HPDE6-E6E7 (cell line): ENCODE measurements at regions not wholly inside any gene's neighbourhood (a gene's known extent, or its start where the extent isn't known, plus 50 kb on each side); places are given as distances from the start of the nearest gene placed in this dataset.

Experiments used
- DNase-seq: peaks from one replicate; pipeline ENCODE4 v3.0.0; 2011; ENCODE audit warnings: missing footprints; ENCODE audit errors: extremely low spot score

GRCh38 chr7:112882991-112883390, 92.8 kb upstream of the TMEM168 start:
- no peak for DNase-seq

GRCh38 chr7:112882511-112882910, 92.3 kb upstream of the TMEM168 start:
- no peak for DNase-seq

GRCh38 chr7:112882022-112882421, 91.8 kb upstream of the TMEM168 start:
- DNase-seq: no peak

DNA sequence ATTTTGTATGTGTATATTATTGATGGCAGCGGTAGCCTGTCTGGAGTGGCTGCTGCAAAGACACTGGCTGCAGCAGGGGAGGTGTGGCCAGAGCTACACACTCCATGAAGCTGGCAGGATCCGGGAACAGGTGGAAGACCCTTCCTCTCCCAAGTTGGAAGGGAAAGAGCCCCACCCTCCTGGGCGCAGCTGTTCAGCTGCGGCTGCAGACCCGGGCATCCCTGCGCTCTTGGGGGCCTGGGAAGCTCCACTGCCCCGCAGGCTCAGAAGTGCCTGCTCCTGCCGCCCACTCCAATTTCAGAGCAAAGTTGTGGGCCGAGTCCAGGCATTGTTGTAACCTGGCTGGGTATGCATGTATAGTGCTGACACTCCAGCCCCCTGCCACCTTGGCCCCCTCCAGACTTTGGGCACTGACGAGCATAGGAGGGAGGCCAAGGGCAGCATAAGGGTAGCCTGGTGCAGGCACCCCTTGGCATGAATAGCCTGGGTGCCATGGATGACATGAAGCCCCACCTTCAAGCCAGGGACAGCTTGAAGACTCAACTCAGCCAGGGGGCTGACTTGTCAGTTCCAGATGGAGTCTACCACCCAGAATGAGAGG, 90.7 kb upstream of the TMEM168 start:
- DNase-seq: no peak

DNA sequence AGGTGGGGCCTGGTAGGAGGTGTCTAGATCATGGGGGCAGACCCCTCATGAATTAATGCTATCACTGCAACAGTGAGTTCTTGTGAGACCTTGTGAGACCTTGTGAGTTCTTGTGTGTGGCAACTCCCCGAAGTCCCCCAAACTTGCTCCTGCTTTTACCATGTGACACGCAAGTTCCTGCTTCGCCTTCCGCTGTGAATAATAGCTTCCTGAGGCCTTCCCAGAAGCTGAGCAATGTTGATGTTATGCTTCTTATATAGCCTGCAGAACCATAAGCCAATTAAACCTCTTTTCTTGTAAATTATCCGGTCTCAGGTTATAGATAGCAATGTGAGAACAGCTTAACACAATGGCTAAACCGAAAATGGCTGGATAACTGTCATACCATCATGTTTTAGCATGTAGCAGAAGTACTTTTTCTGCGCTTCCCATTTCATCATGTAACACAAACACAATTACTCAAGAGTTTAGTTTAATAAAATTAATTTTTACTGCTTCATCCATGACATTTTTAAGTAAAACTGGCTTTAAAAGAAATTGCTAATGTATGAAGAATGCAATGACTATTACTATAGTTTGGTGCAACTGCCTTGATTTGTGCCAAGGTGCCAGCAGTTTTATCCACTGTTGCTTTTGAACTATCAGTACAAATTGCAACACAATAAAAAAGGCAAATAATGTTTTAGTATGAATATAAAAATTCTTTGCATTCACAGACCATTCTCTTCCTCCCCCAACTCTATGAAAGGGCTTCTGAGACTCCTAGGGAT, 87.7 kb upstream of the TMEM168 start:
- DNase-seq: no peak

DNA sequence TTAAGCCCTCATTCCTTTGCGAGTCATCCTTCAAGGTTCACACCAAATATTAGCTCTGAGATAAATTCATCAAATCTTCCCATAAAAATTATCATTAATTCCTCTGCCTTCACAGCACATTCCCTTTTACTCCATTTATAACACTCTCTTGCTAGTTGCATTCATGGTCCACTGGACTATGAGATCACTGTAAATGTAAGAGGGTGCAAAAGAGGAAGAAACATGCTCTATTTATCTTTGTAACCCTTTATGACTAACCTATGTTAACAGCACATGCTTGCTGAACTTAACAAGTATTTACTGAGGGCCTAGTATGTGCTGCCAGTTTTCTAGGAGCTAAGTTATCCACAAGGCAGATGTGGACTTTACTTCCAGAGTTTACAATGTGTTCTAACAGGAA, 86.7 kb upstream of the TMEM168 start:
- DNase-seq: no peak

- DNase-seq: no peak
These were observed 84.7 kb upstream of the TMEM168 start for GRCh38 chr7:112874909-112875308.

DNA sequence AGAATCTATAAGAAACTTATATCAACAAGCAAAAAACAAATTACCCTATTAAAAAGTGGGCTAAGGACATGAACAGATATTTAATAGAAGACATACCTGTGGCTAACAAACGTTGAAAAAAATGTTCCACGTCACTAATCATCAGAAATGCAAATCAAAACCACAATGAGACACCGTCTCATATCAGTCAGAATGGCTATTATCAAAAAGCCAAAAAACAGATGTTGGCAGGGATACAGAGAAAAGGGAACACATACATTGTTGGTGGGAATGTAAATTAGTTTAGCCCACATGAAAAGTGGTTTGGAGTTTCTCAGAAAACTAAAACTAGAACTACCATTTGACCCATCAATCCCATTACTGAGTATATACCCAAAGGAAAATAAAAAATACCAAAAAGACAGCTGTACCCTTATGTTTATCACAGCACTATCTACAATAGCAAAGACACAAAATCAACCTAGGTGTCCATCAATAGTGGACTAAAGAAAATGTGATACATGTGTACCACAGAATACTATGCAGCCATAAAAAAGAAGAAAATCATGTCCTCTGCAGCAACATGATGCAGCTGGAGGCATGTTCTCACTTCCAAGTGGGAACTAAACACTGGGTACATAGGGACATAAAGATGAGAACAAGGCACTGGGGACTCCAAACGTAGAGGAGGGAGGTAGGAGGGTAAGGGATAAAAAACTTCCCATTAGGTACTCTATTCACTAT, 83.8 kb upstream of the TMEM168 start:
- DNase-seq: no peak

DNA sequence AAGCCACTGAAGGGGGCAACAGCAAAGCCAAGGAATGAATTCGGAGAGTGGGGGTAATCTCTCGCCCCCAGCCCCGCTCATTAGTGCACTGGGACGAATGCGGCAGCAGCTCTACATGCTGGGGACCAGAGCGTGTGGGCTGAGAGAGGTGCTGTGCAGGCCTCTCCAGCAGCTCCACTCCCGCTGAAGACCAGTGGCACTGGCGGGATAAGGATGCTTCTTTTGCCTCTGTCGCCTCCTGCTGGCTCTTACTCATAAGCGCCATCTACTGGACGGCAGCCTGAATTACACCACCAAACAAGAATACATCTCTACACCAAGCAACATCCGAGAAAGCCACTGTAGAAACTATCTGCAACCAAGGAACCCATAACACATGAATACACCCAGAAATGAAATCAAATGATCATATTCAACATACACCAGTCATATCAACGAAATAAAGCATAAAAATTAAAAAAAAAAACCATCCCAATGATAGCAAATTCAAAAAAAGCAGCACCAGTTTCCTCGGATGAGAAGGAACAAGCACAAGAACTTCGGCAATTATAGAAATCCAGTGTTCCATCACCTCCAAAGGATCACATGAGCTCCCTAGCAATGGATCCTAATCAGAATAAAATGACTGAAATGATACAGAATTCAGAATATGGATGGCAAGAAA, 79.0 kb upstream of the TMEM168 start:
- peak; percentile 26 for DNase-seq

DNA sequence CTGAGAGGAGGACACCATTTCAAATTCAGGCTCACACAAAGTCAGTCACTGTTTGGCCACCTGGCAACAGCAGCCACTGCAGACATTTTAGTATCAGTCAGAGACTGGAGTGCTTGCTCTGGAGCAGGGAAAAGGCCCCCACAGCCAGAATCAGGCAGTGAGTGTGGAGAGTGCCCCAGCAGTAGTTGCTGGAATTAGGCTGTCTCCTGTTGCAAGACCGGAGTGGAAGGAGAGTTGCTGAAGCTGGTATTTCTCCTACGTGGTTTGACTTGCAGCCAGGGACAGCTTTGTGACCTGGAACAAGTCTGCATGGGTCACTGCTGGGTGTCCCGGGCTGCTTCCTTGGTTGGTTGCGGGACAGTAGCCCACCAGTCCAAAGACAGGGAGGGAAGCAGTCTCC, 78.4 kb upstream of the TMEM168 start:
- no peak for DNase-seq

- no peak for DNase-seq
These were observed 76.2 kb upstream of the TMEM168 start for GRCh38 chr7:112866424-112866823.

DNA sequence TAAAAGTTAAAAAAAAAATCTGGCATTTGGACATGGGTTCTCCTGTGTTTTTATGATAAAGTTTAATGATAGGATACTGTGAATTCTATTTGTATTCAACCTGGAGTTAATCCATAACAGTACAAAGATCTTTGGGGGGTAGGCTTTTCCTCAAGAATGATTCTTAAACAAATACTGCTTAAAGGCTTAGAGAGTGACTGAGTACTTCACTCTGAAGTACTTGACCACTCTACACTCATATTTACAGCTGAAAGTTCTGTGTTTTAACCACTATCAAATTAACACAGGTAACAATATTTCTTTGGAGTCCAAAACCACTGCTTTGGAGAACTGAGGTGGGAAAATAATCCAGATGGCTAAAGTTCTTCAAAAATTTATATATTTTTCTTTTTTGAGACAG, 74.2 kb upstream of the TMEM168 start:
- no peak for DNase-seq

GRCh38 chr7:112858838-112859237, 68.6 kb upstream of the TMEM168 start:
- no peak for DNase-seq

GRCh38 chr7:112855227-112855626, 65.0 kb upstream of the TMEM168 start:
- no peak for DNase-seq

DNA sequence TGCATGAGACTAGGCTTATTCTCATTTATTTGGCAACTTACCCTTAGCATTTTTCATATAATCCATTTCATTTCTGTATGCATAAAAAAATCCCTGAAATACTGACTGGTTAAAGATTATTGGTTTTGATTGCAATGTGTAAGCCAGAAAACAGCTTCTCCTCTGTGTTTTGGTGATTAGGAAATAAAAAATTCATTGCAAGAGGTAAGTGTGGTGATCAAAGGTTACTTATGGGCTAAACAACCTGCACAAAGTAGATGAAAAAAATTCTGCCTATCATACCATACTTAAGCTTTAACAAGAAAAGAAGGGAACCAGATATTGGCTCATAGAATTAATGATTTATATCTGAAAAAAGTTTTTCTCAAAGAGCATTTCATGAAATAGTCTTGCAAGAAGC, 64.0 kb upstream of the TMEM168 start:
- no peak for DNase-seq

DNA sequence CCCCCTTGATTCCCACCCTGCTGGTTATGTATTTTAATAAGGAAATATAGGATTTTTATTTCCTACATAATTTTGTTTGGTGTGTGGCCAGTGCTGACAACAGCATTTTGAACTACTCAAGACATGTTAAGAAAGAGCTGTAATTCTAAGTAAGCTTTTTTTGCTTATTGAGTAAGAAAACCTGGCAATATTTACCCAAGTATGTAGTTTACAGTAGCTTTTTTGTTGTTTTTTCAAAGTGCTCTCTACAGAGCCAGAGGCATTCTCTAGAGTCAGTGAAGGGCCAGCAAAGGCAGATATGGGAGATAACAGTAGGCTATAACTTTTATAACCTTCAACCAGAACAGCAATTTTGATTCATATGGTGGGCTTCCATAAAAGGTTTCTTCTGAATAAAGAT, 63.2 kb upstream of the TMEM168 start:
- no peak for DNase-seq

DNA sequence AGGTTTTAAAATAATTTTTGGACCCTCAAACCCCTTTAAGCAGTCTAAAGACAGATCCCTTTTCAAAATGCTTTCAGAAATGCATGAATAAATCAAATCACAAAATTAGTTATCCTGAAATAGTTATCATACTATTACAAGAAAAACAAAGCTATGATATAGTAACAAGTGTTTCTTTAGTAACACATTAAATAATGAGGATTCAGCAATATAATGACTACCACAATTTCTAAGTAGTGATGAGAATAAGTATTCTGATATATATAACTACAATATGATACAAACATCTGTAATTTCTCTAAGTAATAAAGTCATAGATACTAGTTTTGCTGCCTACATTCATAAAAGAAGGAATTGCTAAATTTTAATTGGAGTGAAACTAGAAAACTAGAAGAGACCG, 53.0 kb upstream of the TMEM168 start:
- DNase-seq: no peak
